GM12892 (cell line): ENCODE measurements at regions not wholly inside any gene's neighbourhood (a gene's known extent, or its start where the extent isn't known, plus 50 kb on each side); places are given as distances from the start of the nearest gene placed in this dataset.

ENCODE experiments used
- DNase-seq: peaks from one replicate; pipeline ENCODE4 v3.0.0; 2011; ENCODE audit not compliant: insufficient read length
- FAIRE-seq: peaks from 2 replicates; lab custom pipeline; 2011; peaks lifted over from hg19 to GRCh38; lab: Jason Lieb, UNC
- POLR2A ChIP-seq: IDR thresholded peaks from 2 replicates; pipeline ENCODE4 v1.6.1; 2011; ENCODE audit warnings: low read depth, low read length, control low read depth
- POLR2AphosphoS5 ChIP-seq: IDR thresholded peaks from 2 replicates; pipeline ENCODE4 v1.6.1; 2011; ENCODE audit warnings: low read depth, low read length, control low read depth
- TAF1 ChIP-seq: IDR thresholded peaks from 2 replicates; pipeline ENCODE4 v1.6.1; 2011; ENCODE audit warnings: low read depth, mild to moderate bottlenecking, control low read depth, low read length, borderline replicate concordance

DNA sequence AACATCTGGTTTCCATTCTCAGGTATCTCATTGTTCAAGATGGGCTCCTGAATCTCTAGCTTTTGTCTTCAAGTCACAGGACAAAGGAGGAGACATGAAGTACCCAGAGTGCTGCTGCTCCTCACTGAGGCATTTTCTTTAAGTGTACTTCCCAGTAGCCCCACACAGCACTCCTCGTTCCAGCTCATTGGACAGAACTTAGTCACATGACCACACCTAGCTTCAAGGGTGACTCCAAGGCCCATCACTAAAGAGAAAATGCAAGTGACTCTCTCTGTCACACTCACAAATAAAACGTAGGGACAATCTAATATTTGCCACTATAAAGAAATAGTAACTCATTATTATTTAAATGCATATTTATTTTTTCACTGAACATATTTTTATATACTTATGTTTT, 58.3 kb upstream of the NEUROD6 start:
- TF ChIP-seq POLR2AphosphoS5 (no peak), POLR2A (no peak), TAF1 (no peak)
- FAIRE-seq (no peak), DNase-seq (no peak)

DNA sequence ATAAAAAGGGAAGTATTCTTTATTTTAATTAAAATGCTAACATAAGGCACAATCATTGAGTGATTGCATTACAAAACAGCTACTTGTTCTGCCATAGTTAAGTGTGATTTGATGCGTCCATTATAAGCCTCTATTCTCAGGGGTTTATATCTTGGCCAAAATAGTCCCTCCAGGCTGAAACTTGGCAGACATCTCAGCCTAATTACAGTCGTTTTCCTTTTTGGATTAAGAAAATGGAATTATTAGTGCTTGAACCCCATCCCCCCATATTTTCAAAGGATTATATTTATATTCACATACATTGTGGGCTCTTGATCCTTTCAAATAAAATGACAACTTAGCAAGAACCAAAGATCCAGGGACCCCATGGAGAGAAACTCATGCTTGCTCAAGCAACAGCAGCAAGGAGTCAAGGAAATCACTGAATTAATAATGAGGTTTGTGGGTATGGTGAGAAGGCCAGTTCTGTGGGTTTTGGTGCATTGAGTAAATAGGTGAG, 66.7 kb upstream of the NEUROD6 start:
- DNase-seq = no peak
- no peak for FAIRE-seq
- TF ChIP-seq TAF1 (no peak), POLR2AphosphoS5 (no peak), POLR2A (no peak)

- FAIRE-seq = no peak
- DNase-seq = no peak
- no peak for TF ChIP-seq POLR2AphosphoS5
- TF ChIP-seq POLR2A = no peak
- no peak for TF ChIP-seq TAF1
Observed at GRCh38 chr7:31408140-31408729, 67.7 kb upstream of the NEUROD6 start.

DNA sequence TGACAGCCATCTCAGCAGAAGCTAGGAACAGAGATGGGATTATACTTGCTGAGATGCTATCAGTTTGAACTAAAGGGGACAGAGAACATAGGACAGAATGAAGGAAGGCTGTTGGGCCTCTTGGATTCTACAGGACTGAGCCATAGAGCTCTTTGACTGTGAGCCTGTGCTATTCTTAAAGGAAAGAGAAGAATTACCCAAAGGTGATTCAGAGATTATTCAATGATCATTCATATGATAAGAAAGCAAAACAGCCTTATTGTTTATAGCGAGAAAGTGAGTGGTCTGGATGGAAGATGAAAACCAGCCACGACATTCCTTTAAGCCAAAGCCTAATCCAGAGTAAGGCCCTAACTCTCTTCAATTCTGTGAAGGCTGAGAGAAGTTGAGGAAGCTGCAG, 69.7 kb upstream of the NEUROD6 start:
- TF ChIP-seq TAF1 (no peak), POLR2A (no peak), POLR2AphosphoS5 (no peak)
- no peak for FAIRE-seq
- DNase-seq = no peak

- DNase-seq (no peak), FAIRE-seq (no peak)
- TF ChIP-seq POLR2A (no peak), POLR2AphosphoS5 (no peak), TAF1 (no peak)
Observed at GRCh38 chr7:31411416-31411815, 70.9 kb upstream of the NEUROD6 start.

DNA sequence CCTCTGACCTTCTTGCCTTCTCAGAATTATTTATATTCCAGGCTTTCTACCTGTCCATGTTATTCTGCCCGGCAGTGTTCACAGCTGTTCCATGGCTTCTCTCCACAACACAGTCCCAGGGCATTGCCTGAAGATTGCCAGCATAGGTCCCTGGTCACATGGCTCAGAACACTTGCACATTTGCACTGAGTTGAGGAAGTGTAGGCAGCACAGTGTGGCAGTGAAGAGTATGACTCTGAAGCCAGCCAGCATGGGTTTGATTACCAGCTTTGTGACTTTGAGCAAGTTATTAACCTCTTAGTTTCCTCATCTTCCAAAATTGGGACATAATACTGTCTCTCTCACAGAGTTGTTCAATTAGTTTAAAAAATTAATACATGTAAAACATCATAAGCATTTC, 73.2 kb upstream of the NEUROD6 start:
- no peak for DNase-seq
- TF ChIP-seq POLR2A = no peak
- TF ChIP-seq POLR2AphosphoS5 = no peak
- TF ChIP-seq TAF1 = no peak
- FAIRE-seq = no peak

DNA sequence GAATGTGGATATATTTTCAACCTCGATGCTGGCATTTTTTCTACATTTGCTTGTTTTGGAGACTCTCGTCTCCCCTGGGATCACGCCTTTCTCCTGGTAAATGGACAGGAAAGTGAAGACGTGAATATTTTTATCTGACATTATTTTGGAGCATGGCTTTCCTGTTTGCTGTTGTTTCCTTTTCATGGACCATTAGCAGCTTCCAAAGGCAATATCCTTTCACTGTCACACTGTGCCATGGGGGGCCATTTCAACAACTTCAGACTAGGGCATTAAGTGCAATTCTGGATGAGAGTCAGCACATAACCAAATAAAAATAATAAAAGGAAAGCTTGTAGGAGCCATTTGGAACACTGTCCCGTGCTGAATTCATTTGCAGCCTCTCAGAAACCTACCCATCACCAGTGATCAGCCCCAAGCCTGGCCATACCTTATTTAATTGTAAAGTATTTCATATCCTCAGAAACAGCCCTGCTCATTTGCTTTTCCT, 75.9 kb upstream of the NEUROD6 start:
- no peak for FAIRE-seq
- TF ChIP-seq TAF1 (no peak), POLR2A (no peak), POLR2AphosphoS5 (no peak)
- no peak for DNase-seq

GRCh38 chr7:31418928-31419327, 78.4 kb upstream of the NEUROD6 start:
- no peak for FAIRE-seq
- DNase-seq = no peak
- TF ChIP-seq POLR2AphosphoS5 = no peak
- no peak for TF ChIP-seq POLR2A
- no peak for TF ChIP-seq TAF1

DNA sequence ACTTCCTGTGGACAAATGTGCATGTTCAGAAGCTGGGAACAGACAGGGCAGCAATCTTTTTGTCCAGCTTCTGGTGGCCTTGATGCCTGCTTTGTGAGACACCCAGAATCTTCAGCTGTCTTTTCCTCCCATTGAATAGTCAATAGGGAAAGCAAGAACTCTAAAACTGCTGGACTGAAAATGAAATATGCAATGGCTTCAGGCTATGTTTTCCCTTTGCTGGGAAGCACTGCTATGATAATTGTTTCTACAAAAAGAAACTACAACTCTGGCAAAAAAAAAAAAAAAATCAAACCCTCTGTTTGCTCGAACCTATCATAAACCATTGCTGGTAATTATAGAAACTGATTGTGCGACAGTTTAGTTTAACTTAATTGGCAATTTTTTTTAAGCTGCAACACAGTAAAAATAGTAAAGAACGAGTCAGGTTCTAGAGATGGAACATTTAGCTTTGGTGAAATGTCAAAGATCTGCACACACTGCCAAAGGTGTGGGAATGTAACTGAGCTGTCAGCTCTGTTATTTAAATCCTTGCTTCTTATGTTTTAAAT, 79.1 kb upstream of the NEUROD6 start:
- TF ChIP-seq POLR2A (no peak), POLR2AphosphoS5 (no peak), TAF1 (no peak)
- DNase-seq = no peak
- FAIRE-seq = no peak

DNA sequence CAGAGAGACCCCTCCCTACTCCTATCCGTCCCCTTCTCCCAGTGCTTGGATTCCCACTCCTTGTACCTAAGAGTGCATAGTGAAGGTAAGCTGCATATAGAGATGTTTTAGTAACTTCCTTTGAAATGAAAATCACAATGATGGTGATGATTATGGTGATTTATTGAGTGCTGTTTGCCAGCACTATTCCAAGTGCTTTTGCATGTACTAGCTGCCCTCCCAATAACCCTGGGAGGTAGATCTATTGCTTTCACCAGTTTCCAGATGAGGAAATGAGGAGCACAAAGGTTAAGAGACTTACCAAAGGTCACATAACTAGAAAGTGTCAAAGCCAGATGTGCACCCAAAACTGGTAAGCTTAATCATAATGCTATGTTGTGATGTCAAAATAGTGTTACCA, 80.4 kb upstream of the NEUROD6 start:
- FAIRE-seq (no peak), DNase-seq (no peak)
- TF ChIP-seq POLR2AphosphoS5 (no peak), POLR2A (no peak), TAF1 (no peak)

DNA sequence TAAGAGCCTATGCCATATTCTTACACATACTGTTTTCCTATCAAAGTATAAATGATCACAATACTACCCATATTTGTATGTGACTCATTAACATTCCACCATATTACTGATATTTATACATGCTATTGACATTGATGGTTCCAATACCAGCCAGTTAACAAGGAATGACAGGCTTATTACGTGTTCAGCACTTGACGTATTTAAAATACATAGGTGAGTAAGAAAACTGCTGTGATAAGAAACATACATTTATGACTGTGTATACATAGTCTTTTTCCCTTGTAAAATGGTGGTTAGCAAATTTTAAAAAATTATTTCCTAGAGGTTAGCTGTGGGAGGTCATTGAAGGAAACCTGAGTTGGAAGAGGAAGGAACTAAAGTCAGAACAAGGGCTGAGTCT, 81.1 kb upstream of the NEUROD6 start:
- no peak for FAIRE-seq
- no peak for DNase-seq
- TF ChIP-seq POLR2A (no peak), TAF1 (no peak), POLR2AphosphoS5 (no peak)

DNA sequence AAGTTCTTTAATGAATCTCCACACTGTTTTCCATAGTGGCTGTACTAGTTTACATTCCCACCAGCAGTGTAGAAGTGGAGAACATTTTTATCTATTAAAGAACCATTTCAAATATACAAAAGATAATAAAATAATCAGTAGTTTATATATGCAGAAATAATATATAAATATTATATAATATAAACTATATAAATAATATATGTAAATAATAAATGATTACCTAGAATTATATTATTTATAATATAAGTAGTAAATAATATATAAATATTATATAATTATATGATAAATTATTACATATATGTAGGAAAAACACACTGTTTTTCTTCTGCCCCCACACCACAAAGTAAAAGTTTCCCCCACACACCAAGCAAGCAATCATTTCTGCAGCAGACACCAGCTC, 83.5 kb upstream of the NEUROD6 start:
- DNase-seq = no peak

GRCh38 chr7:31432176-31432575, 81.7 kb upstream of the ITPRID1 start:
- FAIRE-seq = no peak
- DNase-seq = no peak
- TF ChIP-seq POLR2A (no peak), TAF1 (no peak), POLR2AphosphoS5 (no peak)

More for the DNA sequence above, 83.5 kb upstream of the NEUROD6 start:
- FAIRE-seq = no peak
- no peak for TF ChIP-seq POLR2A
